ENCODE measurements at regions not wholly inside any gene's neighbourhood (a gene's known extent, or its start where the extent isn't known, plus 50 kb on each side); places are given as distances from the start of the nearest gene placed in this dataset.

GRCh38 chr17:31631766-31632165, 227.3 kb downstream of the COPRS start:
- TF ChIP-seq CTCF (IDR thresholded peaks at IDR 0.05), result no peak
- TF ChIP-seq EP300 (IDR thresholded peaks at IDR 0.05; ENCODE audit: low read depth), result no peak
- TF ChIP-seq POLR2A (IDR thresholded peaks at IDR 0.05), result no peak
